ENCODE measurements at regions not wholly inside any gene's neighbourhood (a gene's known extent, or its start where the extent isn't known, plus 50 kb on each side); places are given as distances from the start of the nearest gene placed in this dataset.
"Not testable (repeated sequence)": the region's sequence is repeated elsewhere in the genome, so short reads cannot be mapped to it uniquely, and the experiment has no call there.

- DNase-seq = no peak
Observed at GRCh38 chr9:75628952-75629351, 261.5 kb upstream of the PCSK5 start.

GRCh38 chr9:75633451-75634057 lies 256.9 kb upstream of the PCSK5 start:
- DNase-seq = no peak

GRCh38 chr9:75636427-75637045 lies 253.9 kb upstream of the PCSK5 start:
- no peak for DNase-seq

GRCh38 chr9:75639971-75640610 lies 250.4 kb upstream of the PCSK5 start:
- DNase-seq = no peak

- DNase-seq = no peak
Observed at GRCh38 chr9:75642522-75642921, 248.0 kb upstream of the PCSK5 start.

GRCh38 chr9:75644649-75645048 lies 245.8 kb upstream of the PCSK5 start:
- no peak for DNase-seq

GRCh38 chr9:75648034-75648433 lies 242.4 kb upstream of the PCSK5 start:
- DNase-seq = no peak

- DNase-seq = no peak
Observed at GRCh38 chr9:75649060-75649459, 241.4 kb upstream of the PCSK5 start.

- DNase-seq = no peak
Observed at GRCh38 chr9:75651709-75652108, 238.8 kb upstream of the PCSK5 start.

GRCh38 chr9:75653335-75653734 lies 237.1 kb upstream of the PCSK5 start:
- DNase-seq = no peak

GRCh38 chr9:75653750-75654149 lies 236.7 kb upstream of the PCSK5 start:
- no peak for DNase-seq

GRCh38 chr9:75657015-75657414 lies 233.5 kb upstream of the PCSK5 start:
- DNase-seq = no peak

GRCh38 chr9:75658301-75658905 lies 232.1 kb upstream of the PCSK5 start:
- no peak for DNase-seq

GRCh38 chr9:75664597-75664996 lies 225.9 kb upstream of the PCSK5 start:
- no peak for DNase-seq

- DNase-seq = no peak
Observed at GRCh38 chr9:75666856-75667554, 223.5 kb upstream of the PCSK5 start.

GRCh38 chr9:75669721-75670120 lies 220.8 kb upstream of the PCSK5 start:
- no peak for DNase-seq

GRCh38 chr9:75671354-75671753 lies 219.1 kb upstream of the PCSK5 start:
- DNase-seq = no peak

GRCh38 chr9:75672478-75672877 lies 218.0 kb upstream of the PCSK5 start:
- no peak for DNase-seq

GRCh38 chr9:75683591-75683990 lies 206.9 kb upstream of the PCSK5 start:
- DNase-seq = no peak

- DNase-seq = no peak
Observed at GRCh38 chr9:75685062-75685461, 205.4 kb upstream of the PCSK5 start.

GRCh38 chr9:75687359-75687953 lies 203.0 kb upstream of the PCSK5 start:
- no peak for DNase-seq

- DNase-seq = not testable (repeated sequence)
Observed at GRCh38 chr9:75690551-75690950, 199.9 kb upstream of the PCSK5 start.

- no peak for DNase-seq
Observed at GRCh38 chr9:75691408-75691807, 199.1 kb upstream of the PCSK5 start.

Data from right forelimb (tissue), 1 donor.